Vagina (tissue), 2 donors: ENCODE measurements at regions not wholly inside any gene's neighbourhood (a gene's known extent, or its start where the extent isn't known, plus 50 kb on each side); places are given as distances from the start of the nearest gene placed in this dataset.

ENCODE experiments used
- DNase-seq, 2 donors: peaks; one replicate each; pipeline ENCODE4 v3.0.0-alpha.2; 2017; ENCODE audit errors: extremely low spot score in 2 of 2
- H3K27ac ChIP-seq: fragments of 200-600 bp; sonication (generic); one replicate; pipeline ENCODE4 v1.5.1; 2019
- H3K27me3 ChIP-seq: fragments of 200-600 bp; sonication (generic); one replicate; pipeline ENCODE4 v1.5.1; 2019
- H3K36me3 ChIP-seq, 2 donors: fragments of 200-600 bp; sonication (generic); one replicate each; pipeline ENCODE4 v1.5.1; 2017 to 2019
- H3K4me1 ChIP-seq: fragments of 200-600 bp; sonication (generic); one replicate; pipeline ENCODE4 v1.5.1; 2019
- H3K4me3 ChIP-seq, 2 donors: fragments of 200-600 bp; sonication (generic); 1 replicate in 1 of 2; 2 replicates in 1 of 2; pipeline ENCODE4 v1.5.1; 2016 to 2019
- H3K9me3 ChIP-seq: fragments of 200-600 bp; sonication (generic); one replicate; pipeline ENCODE4 v1.5.1; 2019
- CTCF ChIP-seq, 3 experiments: fragments of 450-650 bp in 2 of 3; fragments of 200-600 bp in 1 of 3; sonication (generic) in 1 of 3; IDR thresholded peaks; one replicate each; pipeline ENCODE4 v1.5.1; 2017 to 2019; ENCODE audit warnings: antibody characterized with exemption in 3 of 3, mild to moderate bottlenecking in 2 of 3, moderate library complexity in 2 of 3
- POLR2A ChIP-seq, 2 donors: fragments of 450-650 bp; IDR thresholded peaks; one replicate each; pipeline ENCODE4 v1.6.1; 2017; ENCODE audit warnings: antibody characterized with exemption in 2 of 2, mild to moderate bottlenecking in 2 of 2, moderate library complexity in 2 of 2
- POLR2AphosphoS5 ChIP-seq, 2 donors: sonication (generic); formaldehyde crosslinking; IDR thresholded peaks; one replicate each; pipeline ENCODE4 v1.9.0; 2017; ENCODE audit warnings: antibody characterized with exemption in 2 of 2, mild to moderate bottlenecking in 2 of 2, low read depth in 1 of 2; ENCODE audit not compliant: insufficient read depth in 1 of 2
- intact Hi-C: fragments of 100-400 bp; cut with DNase I; formaldehyde crosslinking; loops from one replicate; pipeline ENCODE4 v1.15.1; 2023

GRCh38 chr14:103228076-103228806 is 105.0 kb downstream of the TNFAIP2 start:
- no peak for DNase-seq
- H3K4me3 ChIP-seq: no peak overlapping the region
- H3K27me3 ChIP-seq: no peaks in the 10 kb centered on the region
- peaks cover 13% of the 10 kb centered on the region for H3K4me1 ChIP-seq
- H3K36me3 ChIP-seq: no peaks in the 10 kb centered on the region
- intact Hi-C loops: no loop called here
- TF ChIP-seq POLR2A (IDR thresholded peaks at IDR 0.05) (no peak), POLR2AphosphoS5 (IDR thresholded peaks at IDR 0.05; ENCODE audit: insufficient read depth in 1 of 2, low read depth in 1 of 2) (no peak), CTCF (IDR thresholded peaks at IDR 0.05) (no peak)
- H3K27ac ChIP-seq: no peak overlapping the region
- H3K9me3 ChIP-seq: no peaks in the 10 kb centered on the region

GRCh38 chr14:103228866-103229265 is 105.2 kb upstream of the EIF5 start:
- TF ChIP-seq POLR2A (IDR thresholded peaks at IDR 0.05): no peak
- no peak for TF ChIP-seq POLR2AphosphoS5 (IDR thresholded peaks at IDR 0.05; ENCODE audit: insufficient read depth in 1 of 2, low read depth in 1 of 2)
- TF ChIP-seq CTCF (IDR thresholded peaks at IDR 0.05): no peak
- intact Hi-C loops: no loop called here
- no peaks in the 10 kb centered on the region for H3K9me3 ChIP-seq
- H3K27ac ChIP-seq: no peak overlapping the region
- no peak for DNase-seq
- no peaks in the 10 kb centered on the region for H3K36me3 ChIP-seq
- H3K4me1 ChIP-seq: peaks cover 13% of the 10 kb centered on the region
- H3K27me3 ChIP-seq: no peaks in the 10 kb centered on the region
- H3K4me3 ChIP-seq: no peak overlapping the region

GRCh38 chr14:103230021-103230420 is 104.0 kb upstream of the EIF5 start:
- no peak for DNase-seq
- Histone ChIP-seq H3K27ac (no peak overlapping the region), H3K4me1 (peaks cover 14% of the 10 kb centered on the region), H3K4me3 (no peak overlapping the region), H3K36me3 (no peaks in the 10 kb centered on the region), H3K27me3 (no peaks in the 10 kb centered on the region), H3K9me3 (no peaks in the 10 kb centered on the region)
- intact Hi-C loops: no loop called here
- no peak for TF ChIP-seq POLR2A (IDR thresholded peaks at IDR 0.05)

- Histone ChIP-seq H3K27ac (no peak overlapping the region), H3K4me3 (no peak overlapping the region), H3K36me3 (no peaks in the 10 kb centered on the region), H3K9me3 (no peaks in the 10 kb centered on the region), H3K4me1 (peaks cover 22% of the 10 kb centered on the region), H3K27me3 (no peaks in the 10 kb centered on the region)
- TF ChIP-seq POLR2AphosphoS5 (IDR thresholded peaks at IDR 0.05; ENCODE audit: insufficient read depth in 1 of 2, low read depth in 1 of 2): no peak
- no peak for TF ChIP-seq CTCF (IDR thresholded peaks at IDR 0.05)
- no peak for TF ChIP-seq POLR2A (IDR thresholded peaks at IDR 0.05)
- DNase-seq: no peak
- intact Hi-C loops: no loop called here
These were observed 103.2 kb upstream of the EIF5 start for GRCh38 chr14:103230658-103231334.

- DNase-seq: no peak
- TF ChIP-seq POLR2A (IDR thresholded peaks at IDR 0.05) (no peak), POLR2AphosphoS5 (IDR thresholded peaks at IDR 0.05; ENCODE audit: insufficient read depth in 1 of 2, low read depth in 1 of 2) (no peak), CTCF (IDR thresholded peaks at IDR 0.05) (no peak)
- Histone ChIP-seq H3K4me3 (no peak overlapping the region), H3K9me3 (no peaks in the 10 kb centered on the region), H3K4me1 (peaks cover 23% of the 10 kb centered on the region), H3K27me3 (no peaks in the 10 kb centered on the region), H3K27ac (no peak overlapping the region), H3K36me3 (no peaks in the 10 kb centered on the region)
- intact Hi-C loops: no loop called here
These were observed 102.5 kb upstream of the EIF5 start for GRCh38 chr14:103231376-103232019.
